ENCODE measurements at regions not wholly inside any gene's neighbourhood (a gene's known extent, or its start where the extent isn't known, plus 50 kb on each side); places are given as distances from the start of the nearest gene placed in this dataset.

- Mint-ChIP-seq H3K4me1 (no peaks in the 10 kb centered on the region), H3K4me3 (no peak overlapping the region)
- ATAC-seq, result no peak
These were observed 65.7 kb upstream of the FLT1 start for GRCh38 chr13:28560612-28561011.

GRCh38 chr13:28559636-28560259, 64.8 kb upstream of the FLT1 start:
- Mint-ChIP-seq H3K36me3 (no peaks in the 10 kb centered on the region), H3K27ac (no peak overlapping the region), H3K4me3 (no peak overlapping the region), H3K4me1 (no peaks in the 10 kb centered on the region), H3K27me3 (no peaks in the 10 kb centered on the region), H3K9me3 (no peaks in the 10 kb centered on the region)
- no peak for ATAC-seq

More at GRCh38 chr13:28560612-28561011, 65.7 kb upstream of the FLT1 start:
- Mint-ChIP-seq H3K27ac (no peak overlapping the region), H3K9me3 (no peaks in the 10 kb centered on the region), H3K36me3 (no peaks in the 10 kb centered on the region), H3K27me3 (no peaks in the 10 kb centered on the region)

GRCh38 chr13:28558567-28558966, 63.6 kb upstream of the FLT1 start:
- no peak overlapping the region for H3K27ac Mint-ChIP-seq

GRCh38 chr13:28557725-28558520, 63.0 kb upstream of the FLT1 start:
- no peak for ATAC-seq
- no peaks in the 10 kb centered on the region for H3K4me1 Mint-ChIP-seq

More at GRCh38 chr13:28558567-28558966, 63.6 kb upstream of the FLT1 start:
- Mint-ChIP-seq H3K9me3 (no peaks in the 10 kb centered on the region), H3K36me3 (no peaks in the 10 kb centered on the region), H3K27me3 (no peaks in the 10 kb centered on the region), H3K4me3 (no peak overlapping the region), H3K4me1 (no peaks in the 10 kb centered on the region)
- ATAC-seq, result no peak

GRCh38 chr13:28555096-28555495, 60.2 kb upstream of the FLT1 start:
- H3K27me3 Mint-ChIP-seq, result no peaks in the 10 kb centered on the region
- no peak overlapping the region for H3K27ac Mint-ChIP-seq
- no peaks in the 10 kb centered on the region for H3K36me3 Mint-ChIP-seq
- H3K4me3 Mint-ChIP-seq, result no peak overlapping the region
- no peak for ATAC-seq
- H3K4me1 Mint-ChIP-seq, result no peaks in the 10 kb centered on the region
- no peaks in the 10 kb centered on the region for H3K9me3 Mint-ChIP-seq

More at GRCh38 chr13:28557725-28558520, 63.0 kb upstream of the FLT1 start:
- no peak overlapping the region for H3K27ac Mint-ChIP-seq
- no peaks in the 10 kb centered on the region for H3K36me3 Mint-ChIP-seq
- H3K4me3 Mint-ChIP-seq, result no peak overlapping the region
- no peaks in the 10 kb centered on the region for H3K27me3 Mint-ChIP-seq
- H3K9me3 Mint-ChIP-seq, result no peaks in the 10 kb centered on the region

GRCh38 chr13:28553971-28554370, 59.0 kb upstream of the FLT1 start:
- Mint-ChIP-seq H3K4me1 (no peaks in the 10 kb centered on the region), H3K27me3 (peaks cover 5% of the 10 kb centered on the region), H3K36me3 (no peaks in the 10 kb centered on the region), H3K4me3 (no peak overlapping the region), H3K27ac (no peak overlapping the region), H3K9me3 (peaks cover 4% of the 10 kb centered on the region)
- ATAC-seq, result no peak

GRCh38 chr13:28552288-28552687, 57.4 kb upstream of the FLT1 start:
- Mint-ChIP-seq H3K9me3 (peaks cover 4% of the 10 kb centered on the region), H3K4me1 (no peaks in the 10 kb centered on the region), H3K36me3 (no peaks in the 10 kb centered on the region), H3K4me3 (no peak overlapping the region), H3K27ac (no peak overlapping the region), H3K27me3 (peaks cover 21% of the 10 kb centered on the region)
- ATAC-seq, result no peak

GRCh38 chr13:28551498-28551895, 56.6 kb upstream of the FLT1 start:
- peaks cover 24% of the 10 kb centered on the region for H3K27me3 Mint-ChIP-seq
- no peak for ATAC-seq

GRCh38 chr13:28550721-28551497, 56.0 kb upstream of the FLT1 start:
- Mint-ChIP-seq H3K27me3 (peaks cover 24% of the 10 kb centered on the region), H3K27ac (no peak overlapping the region), H3K9me3 (peaks cover 4% of the 10 kb centered on the region), H3K4me3 (no peak overlapping the region), H3K4me1 (no peaks in the 10 kb centered on the region), H3K36me3 (no peaks in the 10 kb centered on the region)
- no peak for ATAC-seq

More at GRCh38 chr13:28551498-28551895, 56.6 kb upstream of the FLT1 start:
- Mint-ChIP-seq H3K36me3 (no peaks in the 10 kb centered on the region), H3K27ac (no peak overlapping the region), H3K4me1 (no peaks in the 10 kb centered on the region), H3K4me3 (no peak overlapping the region), H3K9me3 (peaks cover 4% of the 10 kb centered on the region)

- H3K4me1 Mint-ChIP-seq, result no peaks in the 10 kb centered on the region
- no peak overlapping the region for H3K4me3 Mint-ChIP-seq
- H3K36me3 Mint-ChIP-seq, result no peaks in the 10 kb centered on the region
- H3K27ac Mint-ChIP-seq, result no peak overlapping the region
- H3K9me3 Mint-ChIP-seq, result peaks cover 4% of the 10 kb centered on the region
- peaks cover 26% of the 10 kb centered on the region for H3K27me3 Mint-ChIP-seq
- ATAC-seq, result no peak
These were observed 55.2 kb upstream of the FLT1 start for GRCh38 chr13:28550091-28550490.

- Mint-ChIP-seq H3K27ac (no peak overlapping the region), H3K4me1 (no peaks in the 10 kb centered on the region), H3K4me3 (no peak overlapping the region), H3K9me3 (peaks cover 15% of the 10 kb centered on the region), H3K36me3 (no peaks in the 10 kb centered on the region), H3K27me3 (peaks cover 38% of the 10 kb centered on the region)
- ATAC-seq, result no peak
These were observed 53.9 kb upstream of the FLT1 start for GRCh38 chr13:28548872-28549271.

- H3K9me3 Mint-ChIP-seq, result peaks cover 18% of the 10 kb centered on the region
These were observed 53.5 kb upstream of the FLT1 start for GRCh38 chr13:28548468-28548867.

GRCh38 chr13:28545583-28546333, 50.8 kb upstream of the FLT1 start:
- Mint-ChIP-seq H3K9me3 (peaks cover 24% of the 10 kb centered on the region), H3K36me3 (peaks cover 4% of the 10 kb centered on the region), H3K4me1 (peaks cover 15% of the 10 kb centered on the region), H3K27ac (no peak overlapping the region), H3K4me3 (no peak overlapping the region), H3K27me3 (peaks cover 61% of the 10 kb centered on the region)
- ATAC-seq, result no peak

More at GRCh38 chr13:28548468-28548867, 53.5 kb upstream of the FLT1 start:
- H3K36me3 Mint-ChIP-seq, result no peaks in the 10 kb centered on the region
- peaks cover 42% of the 10 kb centered on the region for H3K27me3 Mint-ChIP-seq
- no peak overlapping the region for H3K27ac Mint-ChIP-seq
- no peaks in the 10 kb centered on the region for H3K4me1 Mint-ChIP-seq
- ATAC-seq, result no peak
- no peak overlapping the region for H3K4me3 Mint-ChIP-seq

Data from stimulated activated memory B cell treated with anti-CD40 and anti-IgM and Interleukin-4, amounts not matched to agents 10 μg/mL and 1 μg/mL and 100 μg/mL, for 72 hours (primary cell).